ENCODE measurements at regions not wholly inside any gene's neighbourhood (a gene's known extent, or its start where the extent isn't known, plus 50 kb on each side); places are given as distances from the start of the nearest gene placed in this dataset.
"Not testable (repeated sequence)": the region's sequence is repeated elsewhere in the genome, so short reads cannot be mapped to it uniquely, and the experiment has no call there.

DNA sequence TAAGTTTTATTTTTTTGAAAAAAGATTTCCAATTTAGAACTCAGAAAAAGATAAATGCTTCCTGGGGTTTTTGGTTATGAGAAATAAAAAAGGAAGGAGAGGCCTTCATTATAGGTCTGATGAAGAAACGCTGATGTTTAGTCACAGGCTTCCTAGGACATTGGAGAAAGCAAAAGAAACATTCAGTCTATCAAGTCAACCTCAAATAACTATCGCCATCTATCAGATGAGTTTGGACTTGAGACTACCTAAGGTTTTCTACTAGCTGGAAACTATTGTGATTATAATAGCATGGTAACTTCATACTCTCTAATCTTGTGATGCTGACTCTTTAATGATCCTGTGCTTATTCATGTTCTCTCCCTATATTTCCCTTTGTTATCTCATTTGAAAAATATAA is 171.3 kb downstream of the TPBG start:
- ATAC-seq (no peak), DNase-seq (ENCODE audit: low spot score) (no peak)
- H3K27ac Mint-ChIP-seq = no peak overlapping the region
- H3K9me3 Mint-ChIP-seq = peaks cover 5% of the 10 kb centered on the region
- no peaks in the 10 kb centered on the region for H3K27me3 Mint-ChIP-seq (ENCODE audit: low read depth)
- TF ChIP-seq CBFB (CRISPR knock-in tag; IDR thresholded peaks at IDR 0.05; ENCODE audit: low read depth) (no peak), ZNF263 (CRISPR knock-in tag; IDR thresholded peaks at IDR 0.05; ENCODE audit: low read depth) (no peak), ZNF232 (CRISPR knock-in tag; IDR thresholded peaks at IDR 0.05) (no peak), FOXK1 (CRISPR knock-in tag; IDR thresholded peaks at IDR 0.05) (no peak), GTF2I (CRISPR knock-in tag; conservative IDR thresholded peaks at IDR 0.05) (no peak), ELF4 (CRISPR knock-in tag; IDR thresholded peaks at IDR 0.05; ENCODE audit: low read depth) (no peak), ZNF423 (CRISPR knock-in tag; IDR thresholded peaks at IDR 0.05) (no peak), FOXP1 (CRISPR knock-in tag; IDR thresholded peaks at IDR 0.05; ENCODE audit: borderline replicate concordance) (no peak), ZNF317 (CRISPR knock-in tag; IDR thresholded peaks at IDR 0.05; ENCODE audit: borderline replicate concordance, low read depth) (no peak), RORB (CRISPR knock-in tag; IDR thresholded peaks at IDR 0.05) (no peak), RELA (CRISPR knock-in tag; IDR thresholded peaks at IDR 0.05; ENCODE audit: borderline replicate concordance) (no peak)
- TF ChIP-seq, protein P1, sequence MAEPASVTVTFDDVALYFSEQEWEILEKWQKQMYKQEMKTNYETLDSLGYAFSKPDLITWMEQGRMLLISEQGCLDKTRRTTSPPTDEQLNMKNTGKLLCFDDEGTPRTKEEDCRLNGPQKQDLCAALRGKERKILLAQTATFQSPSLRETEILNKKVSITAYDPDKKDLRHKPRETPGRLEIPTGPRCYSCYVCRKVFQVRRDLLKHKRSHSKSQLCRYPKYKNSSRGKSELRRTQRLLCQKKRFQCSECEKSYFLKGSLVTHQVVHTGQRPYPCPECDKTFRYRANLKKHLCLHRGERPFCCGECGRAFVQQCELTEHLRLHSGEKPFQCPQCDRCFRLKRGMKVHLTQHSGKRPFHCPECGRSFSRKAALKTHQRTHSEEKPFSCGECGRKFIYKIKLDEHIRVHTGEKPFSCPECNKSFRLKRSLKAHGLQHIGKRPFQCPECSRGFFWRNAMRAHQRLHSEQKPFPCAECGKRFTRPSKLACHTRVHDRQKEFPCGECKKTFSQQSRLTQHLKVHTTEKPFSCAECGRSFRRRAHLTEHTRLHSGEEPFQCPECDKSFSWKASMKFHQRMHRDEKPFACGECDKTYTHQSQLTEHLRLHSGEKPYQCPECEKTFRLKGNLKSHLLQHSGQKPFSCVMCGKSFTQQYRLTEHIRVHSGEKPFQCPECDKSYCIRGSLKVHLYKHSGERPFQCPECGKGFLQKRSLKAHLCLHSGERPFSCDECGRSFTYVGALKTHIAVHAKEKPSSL (CRISPR knock-in tag; conservative IDR thresholded peaks at IDR 0.05) = no peak
- TF ChIP-seq, protein P2, sequence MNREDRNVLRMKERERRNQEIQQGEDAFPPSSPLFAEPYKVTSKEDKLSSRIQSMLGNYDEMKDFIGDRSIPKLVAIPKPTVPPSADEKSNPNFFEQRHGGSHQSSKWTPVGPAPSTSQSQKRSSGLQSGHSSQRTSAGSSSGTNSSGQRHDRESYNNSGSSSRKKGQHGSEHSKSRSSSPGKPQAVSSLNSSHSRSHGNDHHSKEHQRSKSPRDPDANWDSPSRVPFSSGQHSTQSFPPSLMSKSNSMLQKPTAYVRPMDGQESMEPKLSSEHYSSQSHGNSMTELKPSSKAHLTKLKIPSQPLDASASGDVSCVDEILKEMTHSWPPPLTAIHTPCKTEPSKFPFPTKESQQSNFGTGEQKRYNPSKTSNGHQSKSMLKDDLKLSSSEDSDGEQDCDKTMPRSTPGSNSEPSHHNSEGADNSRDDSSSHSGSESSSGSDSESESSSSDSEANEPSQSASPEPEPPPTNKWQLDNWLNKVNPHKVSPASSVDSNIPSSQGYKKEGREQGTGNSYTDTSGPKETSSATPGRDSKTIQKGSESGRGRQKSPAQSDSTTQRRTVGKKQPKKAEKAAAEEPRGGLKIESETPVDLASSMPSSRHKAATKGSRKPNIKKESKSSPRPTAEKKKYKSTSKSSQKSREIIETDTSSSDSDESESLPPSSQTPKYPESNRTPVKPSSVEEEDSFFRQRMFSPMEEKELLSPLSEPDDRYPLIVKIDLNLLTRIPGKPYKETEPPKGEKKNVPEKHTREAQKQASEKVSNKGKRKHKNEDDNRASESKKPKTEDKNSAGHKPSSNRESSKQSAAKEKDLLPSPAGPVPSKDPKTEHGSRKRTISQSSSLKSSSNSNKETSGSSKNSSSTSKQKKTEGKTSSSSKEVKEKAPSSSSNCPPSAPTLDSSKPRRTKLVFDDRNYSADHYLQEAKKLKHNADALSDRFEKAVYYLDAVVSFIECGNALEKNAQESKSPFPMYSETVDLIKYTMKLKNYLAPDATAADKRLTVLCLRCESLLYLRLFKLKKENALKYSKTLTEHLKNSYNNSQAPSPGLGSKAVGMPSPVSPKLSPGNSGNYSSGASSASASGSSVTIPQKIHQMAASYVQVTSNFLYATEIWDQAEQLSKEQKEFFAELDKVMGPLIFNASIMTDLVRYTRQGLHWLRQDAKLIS (CRISPR knock-in tag; IDR thresholded peaks at IDR 0.05; ENCODE audit: borderline replicate concordance) = no peak
- TF ChIP-seq, protein P3, sequence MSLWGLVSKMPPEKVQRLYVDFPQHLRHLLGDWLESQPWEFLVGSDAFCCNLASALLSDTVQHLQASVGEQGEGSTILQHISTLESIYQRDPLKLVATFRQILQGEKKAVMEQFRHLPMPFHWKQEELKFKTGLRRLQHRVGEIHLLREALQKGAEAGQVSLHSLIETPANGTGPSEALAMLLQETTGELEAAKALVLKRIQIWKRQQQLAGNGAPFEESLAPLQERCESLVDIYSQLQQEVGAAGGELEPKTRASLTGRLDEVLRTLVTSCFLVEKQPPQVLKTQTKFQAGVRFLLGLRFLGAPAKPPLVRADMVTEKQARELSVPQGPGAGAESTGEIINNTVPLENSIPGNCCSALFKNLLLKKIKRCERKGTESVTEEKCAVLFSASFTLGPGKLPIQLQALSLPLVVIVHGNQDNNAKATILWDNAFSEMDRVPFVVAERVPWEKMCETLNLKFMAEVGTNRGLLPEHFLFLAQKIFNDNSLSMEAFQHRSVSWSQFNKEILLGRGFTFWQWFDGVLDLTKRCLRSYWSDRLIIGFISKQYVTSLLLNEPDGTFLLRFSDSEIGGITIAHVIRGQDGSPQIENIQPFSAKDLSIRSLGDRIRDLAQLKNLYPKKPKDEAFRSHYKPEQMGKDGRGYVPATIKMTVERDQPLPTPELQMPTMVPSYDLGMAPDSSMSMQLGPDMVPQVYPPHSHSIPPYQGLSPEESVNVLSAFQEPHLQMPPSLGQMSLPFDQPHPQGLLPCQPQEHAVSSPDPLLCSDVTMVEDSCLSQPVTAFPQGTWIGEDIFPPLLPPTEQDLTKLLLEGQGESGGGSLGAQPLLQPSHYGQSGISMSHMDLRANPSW (CRISPR knock-in tag; conservative IDR thresholded peaks at IDR 0.05; ENCODE audit: low read depth) = no peak
- TF ChIP-seq, protein P4, sequence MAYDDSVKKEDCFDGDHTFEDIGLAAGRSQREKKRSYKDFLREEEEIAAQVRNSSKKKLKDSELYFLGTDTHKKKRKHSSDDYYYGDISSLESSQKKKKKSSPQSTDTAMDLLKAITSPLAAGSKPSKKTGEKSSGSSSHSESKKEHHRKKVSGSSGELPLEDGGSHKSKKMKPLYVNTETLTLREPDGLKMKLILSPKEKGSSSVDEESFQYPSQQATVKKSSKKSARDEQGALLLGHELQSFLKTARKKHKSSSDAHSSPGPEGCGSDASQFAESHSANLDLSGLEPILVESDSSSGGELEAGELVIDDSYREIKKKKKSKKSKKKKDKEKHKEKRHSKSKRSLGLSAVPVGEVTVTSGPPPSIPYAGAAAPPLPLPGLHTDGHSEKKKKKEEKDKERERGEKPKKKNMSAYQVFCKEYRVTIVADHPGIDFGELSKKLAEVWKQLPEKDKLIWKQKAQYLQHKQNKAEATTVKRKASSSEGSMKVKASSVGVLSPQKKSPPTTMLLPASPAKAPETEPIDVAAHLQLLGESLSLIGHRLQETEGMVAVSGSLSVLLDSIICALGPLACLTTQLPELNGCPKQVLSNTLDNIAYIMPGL (CRISPR knock-in tag; IDR thresholded peaks at IDR 0.05) = no peak
- TF ChIP-seq, protein P5, sequence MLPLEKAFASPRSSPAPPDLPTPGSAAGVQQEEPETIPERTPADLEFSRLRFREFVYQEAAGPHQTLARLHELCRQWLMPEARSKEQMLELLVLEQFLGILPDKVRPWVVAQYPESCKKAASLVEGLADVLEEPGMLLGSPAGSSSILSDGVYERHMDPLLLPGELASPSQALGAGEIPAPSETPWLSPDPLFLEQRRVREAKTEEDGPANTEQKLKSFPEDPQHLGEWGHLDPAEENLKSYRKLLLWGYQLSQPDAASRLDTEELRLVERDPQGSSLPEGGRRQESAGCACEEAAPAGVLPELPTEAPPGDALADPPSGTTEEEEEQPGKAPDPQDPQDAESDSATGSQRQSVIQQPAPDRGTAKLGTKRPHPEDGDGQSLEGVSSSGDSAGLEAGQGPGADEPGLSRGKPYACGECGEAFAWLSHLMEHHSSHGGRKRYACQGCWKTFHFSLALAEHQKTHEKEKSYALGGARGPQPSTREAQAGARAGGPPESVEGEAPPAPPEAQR (CRISPR knock-in tag; IDR thresholded peaks at IDR 0.05) = no peak
- TF ChIP-seq, protein P6, sequence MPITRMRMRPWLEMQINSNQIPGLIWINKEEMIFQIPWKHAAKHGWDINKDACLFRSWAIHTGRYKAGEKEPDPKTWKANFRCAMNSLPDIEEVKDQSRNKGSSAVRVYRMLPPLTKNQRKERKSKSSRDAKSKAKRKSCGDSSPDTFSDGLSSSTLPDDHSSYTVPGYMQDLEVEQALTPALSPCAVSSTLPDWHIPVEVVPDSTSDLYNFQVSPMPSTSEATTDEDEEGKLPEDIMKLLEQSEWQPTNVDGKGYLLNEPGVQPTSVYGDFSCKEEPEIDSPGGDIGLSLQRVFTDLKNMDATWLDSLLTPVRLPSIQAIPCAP (CRISPR knock-in tag; IDR thresholded peaks at IDR 0.05) = no peak
- TF ChIP-seq, protein P7, sequence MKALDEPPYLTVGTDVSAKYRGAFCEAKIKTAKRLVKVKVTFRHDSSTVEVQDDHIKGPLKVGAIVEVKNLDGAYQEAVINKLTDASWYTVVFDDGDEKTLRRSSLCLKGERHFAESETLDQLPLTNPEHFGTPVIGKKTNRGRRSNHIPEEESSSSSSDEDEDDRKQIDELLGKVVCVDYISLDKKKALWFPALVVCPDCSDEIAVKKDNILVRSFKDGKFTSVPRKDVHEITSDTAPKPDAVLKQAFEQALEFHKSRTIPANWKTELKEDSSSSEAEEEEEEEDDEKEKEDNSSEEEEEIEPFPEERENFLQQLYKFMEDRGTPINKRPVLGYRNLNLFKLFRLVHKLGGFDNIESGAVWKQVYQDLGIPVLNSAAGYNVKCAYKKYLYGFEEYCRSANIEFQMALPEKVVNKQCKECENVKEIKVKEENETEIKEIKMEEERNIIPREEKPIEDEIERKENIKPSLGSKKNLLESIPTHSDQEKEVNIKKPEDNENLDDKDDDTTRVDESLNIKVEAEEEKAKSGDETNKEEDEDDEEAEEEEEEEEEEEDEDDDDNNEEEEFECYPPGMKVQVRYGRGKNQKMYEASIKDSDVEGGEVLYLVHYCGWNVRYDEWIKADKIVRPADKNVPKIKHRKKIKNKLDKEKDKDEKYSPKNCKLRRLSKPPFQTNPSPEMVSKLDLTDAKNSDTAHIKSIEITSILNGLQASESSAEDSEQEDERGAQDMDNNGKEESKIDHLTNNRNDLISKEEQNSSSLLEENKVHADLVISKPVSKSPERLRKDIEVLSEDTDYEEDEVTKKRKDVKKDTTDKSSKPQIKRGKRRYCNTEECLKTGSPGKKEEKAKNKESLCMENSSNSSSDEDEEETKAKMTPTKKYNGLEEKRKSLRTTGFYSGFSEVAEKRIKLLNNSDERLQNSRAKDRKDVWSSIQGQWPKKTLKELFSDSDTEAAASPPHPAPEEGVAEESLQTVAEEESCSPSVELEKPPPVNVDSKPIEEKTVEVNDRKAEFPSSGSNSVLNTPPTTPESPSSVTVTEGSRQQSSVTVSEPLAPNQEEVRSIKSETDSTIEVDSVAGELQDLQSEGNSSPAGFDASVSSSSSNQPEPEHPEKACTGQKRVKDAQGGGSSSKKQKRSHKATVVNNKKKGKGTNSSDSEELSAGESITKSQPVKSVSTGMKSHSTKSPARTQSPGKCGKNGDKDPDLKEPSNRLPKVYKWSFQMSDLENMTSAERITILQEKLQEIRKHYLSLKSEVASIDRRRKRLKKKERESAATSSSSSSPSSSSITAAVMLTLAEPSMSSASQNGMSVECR (CRISPR knock-in tag; IDR thresholded peaks at IDR 0.05; ENCODE audit: borderline replicate concordance) = no peak
- no peak overlapping the region for H3K4me3 Mint-ChIP-seq
- POLR2A ChIA-PET = no interaction called here
- H3K4me1 Mint-ChIP-seq = peaks cover 17% of the 10 kb centered on the region
- peaks cover 4% of the 10 kb centered on the region for H3K36me3 Mint-ChIP-seq
- CTCF ChIA-PET = no interaction called here

DNA sequence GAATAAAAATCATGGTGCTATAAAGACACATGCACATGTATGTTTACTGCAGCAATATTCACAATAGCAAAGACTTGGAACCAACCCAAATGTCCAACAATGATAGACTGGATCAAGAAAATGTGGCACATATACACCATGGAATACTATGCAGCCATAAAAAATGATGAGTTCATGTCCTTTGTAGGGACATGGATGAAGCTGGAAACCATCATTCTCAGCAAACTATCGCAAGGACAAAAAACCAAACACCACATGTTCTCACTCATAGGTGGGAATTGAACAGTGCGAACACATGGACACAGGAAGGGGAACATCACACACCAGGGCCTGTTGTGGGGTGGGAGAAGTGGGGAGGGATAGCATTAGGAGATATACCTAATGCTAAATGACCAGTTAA is 185.9 kb downstream of the TPBG start:
- H3K27ac Mint-ChIP-seq; ATAC-seq; H3K27me3 Mint-ChIP-seq (ENCODE audit: low read depth); CTCF ChIA-PET; POLR2A ChIA-PET; H3K4me1 Mint-ChIP-seq; H3K36me3 Mint-ChIP-seq; DNase-seq (ENCODE audit: low spot score); H3K4me3 Mint-ChIP-seq: not testable (repeated sequence)
- H3K9me3 Mint-ChIP-seq = peaks cover 18% of the 10 kb centered on the region
